Mucosa of gallbladder (tissue), 1 donor: ENCODE measurements at regions not wholly inside any gene's neighbourhood (a gene's known extent, or its start where the extent isn't known, plus 50 kb on each side); places are given as distances from the start of the nearest gene placed in this dataset.

Experiments
- DNase-seq: peaks from one replicate; pipeline ENCODE4 v3.0.0-alpha.2; 2020; ENCODE audit warnings: low spot score
- donor health status: DM: no; HTN: no; CAD: no.

- no peak for DNase-seq
These were observed 554.4 kb downstream of the REEP3 start for GRCh38 chr10:64075604-64076003.

GRCh38 chr10:64076322-64076940 lies 555.2 kb downstream of the REEP3 start:
- no peak for DNase-seq

GRCh38 chr10:64079341-64079740 lies 558.1 kb downstream of the REEP3 start:
- DNase-seq: no peak

GRCh38 chr10:64080071-64080470 lies 558.9 kb downstream of the REEP3 start:
- DNase-seq: no peak

- no peak for DNase-seq
These were observed 560.8 kb downstream of the REEP3 start for GRCh38 chr10:64081947-64082482.

- DNase-seq: no peak
These were observed 565.0 kb downstream of the REEP3 start for GRCh38 chr10:64086083-64086767.

- no peak for DNase-seq
These were observed 568.4 kb downstream of the REEP3 start for GRCh38 chr10:64089648-64090047.

GRCh38 chr10:64090865-64091264 lies 569.7 kb downstream of the REEP3 start:
- DNase-seq: no peak

GRCh38 chr10:64091897-64092296 lies 570.7 kb downstream of the REEP3 start:
- no peak for DNase-seq

GRCh38 chr10:64093304-64093703 lies 572.1 kb downstream of the REEP3 start:
- DNase-seq: no peak

- DNase-seq: no peak
These were observed 572.8 kb downstream of the REEP3 start for GRCh38 chr10:64093946-64094535.

GRCh38 chr10:64096941-64097340 lies 575.7 kb downstream of the REEP3 start:
- no peak for DNase-seq

- no peak for DNase-seq
These were observed 576.4 kb downstream of the REEP3 start for GRCh38 chr10:64097391-64098122.

GRCh38 chr10:64098994-64099393 lies 577.8 kb downstream of the REEP3 start:
- no peak for DNase-seq

- DNase-seq: peak; percentile 40
These were observed 580.5 kb downstream of the REEP3 start for GRCh38 chr10:64101606-64102263.

- no peak for DNase-seq
These were observed 581.0 kb downstream of the REEP3 start for GRCh38 chr10:64102264-64102633.

- no peak for DNase-seq
These were observed 581.7 kb downstream of the REEP3 start for GRCh38 chr10:64102916-64103315.

GRCh38 chr10:64103750-64104470 lies 582.7 kb downstream of the REEP3 start:
- no peak for DNase-seq

GRCh38 chr10:64109926-64110495 lies 588.8 kb downstream of the REEP3 start:
- no peak for DNase-seq

- DNase-seq: no peak
These were observed 591.6 kb downstream of the REEP3 start for GRCh38 chr10:64112701-64113355.
